SK-N-SH treated with all-trans-retinoic acid at 6 μM for 48 hours (cell line): ENCODE measurements at regions not wholly inside any gene's neighbourhood (a gene's known extent, or its start where the extent isn't known, plus 50 kb on each side); places are given as distances from the start of the nearest gene placed in this dataset.

ENCODE experiments used
- ARNTL ChIP-seq: fragments of 450-650 bp; formaldehyde crosslinking; IDR thresholded peaks from 2 replicates; pipeline ENCODE4 v1.5.0; 2020; ENCODE audit warnings: low read depth, mild to moderate bottlenecking, moderate library complexity, borderline replicate concordance
- CREB5 ChIP-seq: fragments of 250-450 bp; sonication (Bioruptor Pico); IDR thresholded peaks from 2 replicates; pipeline ENCODE4 v1.5.1; 2020; ENCODE audit warnings: low read depth, mild to moderate bottlenecking, moderate library complexity
- CSRNP3 ChIP-seq: fragments of 250-450 bp; sonication (Bioruptor Pico); IDR thresholded peaks from 2 replicates; pipeline ENCODE4 v1.5.1; 2021; ENCODE audit warnings: mild to moderate bottlenecking, moderate library complexity
- ESRRG ChIP-seq: fragments of 250-450 bp; sonication (Bioruptor Pico); IDR thresholded peaks from 2 replicates; pipeline ENCODE4 v1.6.1; 2021; ENCODE audit warnings: mild to moderate bottlenecking
- ISL1 ChIP-seq: fragments of 250-450 bp; sonication (Bioruptor Pico); IDR thresholded peaks from 2 replicates; pipeline ENCODE4 v2.1.2; 2022; ENCODE audit warnings: mild to moderate bottlenecking, moderate library complexity
- PATZ1 ChIP-seq: fragments of 250-450 bp; sonication (Bioruptor Pico); IDR thresholded peaks from 2 replicates; pipeline ENCODE4 v1.8.0; 2020; ENCODE audit warnings: mild to moderate bottlenecking, moderate library complexity, borderline replicate concordance
- POU6F1 ChIP-seq: fragments of 250-450 bp; sonication (Bioruptor Pico); IDR thresholded peaks from 2 replicates; pipeline ENCODE4 v1.8.0; 2021; ENCODE audit warnings: low read depth, mild to moderate bottlenecking, moderate library complexity, borderline replicate concordance
- TOX ChIP-seq: fragments of 250-450 bp; sonication (Bioruptor Pico); IDR thresholded peaks from 2 replicates; pipeline ENCODE4 v1.8.0; 2021; ENCODE audit warnings: mild to moderate bottlenecking, moderate library complexity, borderline replicate concordance
- ZC3H10 ChIP-seq: fragments of 250-450 bp; sonication (Bioruptor Pico); IDR thresholded peaks from 2 replicates; pipeline ENCODE4 v1.5.1; 2021; ENCODE audit warnings: mild to moderate bottlenecking, moderate library complexity
- ZFP30 ChIP-seq: fragments of 450-650 bp; formaldehyde crosslinking; IDR thresholded peaks from 2 replicates; pipeline ENCODE4 v1.5.0; 2022; ENCODE audit warnings: mild to moderate bottlenecking, moderate library complexity
- ZNF565 ChIP-seq: fragments of 450-650 bp; formaldehyde crosslinking; conservative IDR thresholded peaks from 2 replicates; pipeline ENCODE4 v1.5.0; 2020; ENCODE audit warnings: low read depth, mild to moderate bottlenecking, moderate library complexity
- ZNF70 ChIP-seq: fragments of 450-650 bp; formaldehyde crosslinking; IDR thresholded peaks from 2 replicates; pipeline ENCODE4 v1.5.0; 2020; ENCODE audit warnings: mild to moderate bottlenecking, moderate library complexity

GRCh38 chr10:6823770-6824169 lies 243.7 kb upstream of the PRKCQ start:
- TF ChIP-seq CREB5: no peak
- no peak for TF ChIP-seq ZNF70 (CRISPR knock-in tag)
- no peak for TF ChIP-seq POU6F1
- TF ChIP-seq ISL1 (CRISPR knock-in tag): no peak
- TF ChIP-seq ESRRG (CRISPR knock-in tag): no peak
- no peak for TF ChIP-seq PATZ1
- no peak for TF ChIP-seq ZFP30 (CRISPR knock-in tag)
- TF ChIP-seq ARNTL (CRISPR knock-in tag): no peak
- no peak for TF ChIP-seq ZNF565 (CRISPR knock-in tag)
- TF ChIP-seq TOX (CRISPR knock-in tag): no peak
- no peak for TF ChIP-seq ZC3H10 (CRISPR knock-in tag)
- no peak for TF ChIP-seq CSRNP3 (CRISPR knock-in tag)
